Hypothalamus (tissue), 51 donors: ENCODE measurements at regions not wholly inside any gene's neighbourhood (a gene's known extent, or its start where the extent isn't known, plus 50 kb on each side); places are given as distances from the start of the nearest gene placed in this dataset.
"Not testable (repeated sequence)": the region's sequence is repeated elsewhere in the genome, so short reads cannot be mapped to it uniquely, and the experiment has no call there.

Source experiments
- DNase-seq, 51 donors: peaks; one replicate each; lab custom pipeline; 2025; lab: John Stamatoyannopoulos, UW

DNA sequence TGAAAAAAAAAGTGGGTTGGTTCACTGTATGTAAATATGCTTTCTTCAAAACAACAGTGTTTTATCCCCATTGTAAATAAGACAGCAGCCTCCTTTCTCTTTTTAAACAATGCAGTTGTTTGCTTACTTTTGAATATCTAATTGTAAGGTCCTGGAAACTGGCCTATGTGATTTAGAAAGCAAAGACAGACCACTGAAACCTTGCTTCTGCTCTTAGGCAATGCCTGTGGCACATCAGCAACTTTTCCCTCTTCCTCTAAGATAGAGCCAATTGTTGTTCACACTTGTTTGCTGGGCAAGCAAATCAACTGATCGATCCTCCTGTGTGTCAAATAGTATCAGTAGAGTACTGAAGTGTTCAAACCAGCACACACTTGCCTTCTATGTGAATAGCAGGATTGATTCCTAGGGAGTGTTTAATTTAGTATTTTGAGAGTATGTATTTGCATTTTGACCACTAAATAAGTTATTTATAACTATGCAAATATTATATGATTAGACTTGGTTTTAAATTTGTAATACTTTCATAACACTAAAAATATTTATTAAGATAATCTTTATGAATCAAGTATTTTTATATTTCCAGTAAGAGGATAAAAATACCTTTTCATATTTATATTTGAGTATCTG is 55.4 kb upstream of the GRPR start:
- DNase-seq = no peak

DNA sequence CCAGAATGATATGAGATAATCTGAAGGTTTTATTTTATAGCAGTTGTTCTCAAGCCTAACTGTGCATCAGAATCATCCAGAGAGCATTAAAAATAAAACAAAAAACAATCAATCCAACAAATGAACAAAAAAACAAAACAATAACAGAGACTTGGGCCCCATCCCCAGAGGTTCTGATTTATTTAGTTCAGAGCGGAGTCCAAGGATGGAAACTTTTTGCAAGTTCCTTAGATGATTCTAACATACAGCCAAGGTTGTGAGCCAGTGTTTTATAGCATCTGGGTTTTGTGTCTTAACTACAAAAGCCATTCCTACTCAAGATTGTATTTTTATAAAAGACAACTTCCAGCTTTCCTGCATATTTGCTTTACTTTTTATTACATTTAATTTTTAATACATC is 59.4 kb upstream of the GRPR start:
- no peak for DNase-seq

DNA sequence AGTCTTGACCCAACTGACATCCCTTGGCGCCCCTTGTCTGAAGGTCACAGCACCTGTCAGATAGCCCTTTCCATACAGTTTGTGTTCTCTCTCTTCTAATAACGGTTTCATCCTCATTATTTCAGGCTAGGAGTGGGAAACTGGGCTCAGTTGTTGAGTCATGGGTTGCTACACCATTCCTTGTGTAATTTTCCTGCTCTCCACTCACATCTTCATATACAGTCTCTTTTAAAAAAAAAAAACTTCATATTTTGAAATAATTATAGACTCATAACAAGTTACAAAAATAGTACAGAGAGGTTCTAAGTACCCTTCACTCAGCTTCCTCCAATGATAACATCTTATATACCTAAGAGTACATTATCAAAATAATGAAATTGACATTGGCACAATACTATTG is 60.2 kb upstream of the GRPR start:
- no peak for DNase-seq

DNA sequence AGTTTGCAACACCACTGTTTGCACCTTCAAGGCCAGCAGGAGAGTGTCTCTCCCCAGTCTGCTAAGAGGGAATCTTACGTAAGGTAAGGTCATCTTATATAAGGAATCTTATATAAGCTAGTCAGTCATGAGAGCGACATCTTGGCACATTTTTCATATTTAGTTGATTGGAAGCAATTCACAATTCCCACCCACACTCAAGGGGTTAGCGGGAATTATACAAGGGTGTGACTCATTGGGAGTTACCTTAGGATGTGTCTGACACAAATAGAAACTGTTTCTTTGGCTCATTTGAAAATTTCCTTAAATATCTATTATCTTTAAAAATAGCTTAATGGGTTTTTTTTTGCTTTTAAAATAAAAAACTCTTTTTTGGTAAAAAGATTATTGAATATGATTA is 62.1 kb upstream of the GRPR start:
- no peak for DNase-seq

DNA sequence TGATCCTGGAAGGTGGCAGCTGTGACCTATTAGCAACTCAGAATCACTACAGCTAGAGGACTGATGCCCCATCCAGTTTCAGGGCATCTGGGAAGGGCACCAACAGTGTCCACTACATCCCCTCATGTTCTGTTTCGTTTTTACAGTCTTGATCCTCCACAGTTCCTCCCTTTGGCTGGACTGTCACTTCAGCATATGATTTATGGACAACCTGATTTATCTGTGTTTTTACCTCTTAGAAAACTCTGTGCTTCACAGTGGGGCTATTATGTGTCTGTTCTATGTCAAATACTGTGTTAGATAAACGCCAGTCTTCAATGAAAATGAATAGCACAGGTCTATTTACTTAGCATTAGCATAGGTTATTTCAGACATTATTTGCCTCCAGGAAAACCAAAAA is 63.1 kb upstream of the GRPR start:
- no peak for DNase-seq

DNA sequence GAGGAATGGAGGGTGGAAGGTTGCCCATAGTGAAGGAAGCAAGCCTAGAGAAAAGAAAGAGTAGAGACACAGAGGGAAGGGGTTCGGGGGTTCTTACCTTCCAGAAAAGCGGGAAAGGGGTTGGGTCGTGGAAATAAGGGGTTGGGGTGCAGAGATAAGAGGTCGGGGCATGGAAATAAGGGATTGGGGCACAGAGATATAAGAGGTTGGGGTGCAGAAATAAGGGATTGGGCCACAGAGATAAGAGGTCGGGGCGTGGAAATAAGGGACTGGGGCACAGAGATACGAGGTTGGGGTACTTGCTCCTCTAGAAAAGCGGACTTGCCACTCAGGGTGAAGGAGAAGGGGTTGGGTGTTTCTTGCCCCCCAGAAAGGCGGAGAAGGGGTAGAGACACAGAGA is 74.2 kb upstream of the GRPR start:
- DNase-seq = not testable (repeated sequence)

DNA sequence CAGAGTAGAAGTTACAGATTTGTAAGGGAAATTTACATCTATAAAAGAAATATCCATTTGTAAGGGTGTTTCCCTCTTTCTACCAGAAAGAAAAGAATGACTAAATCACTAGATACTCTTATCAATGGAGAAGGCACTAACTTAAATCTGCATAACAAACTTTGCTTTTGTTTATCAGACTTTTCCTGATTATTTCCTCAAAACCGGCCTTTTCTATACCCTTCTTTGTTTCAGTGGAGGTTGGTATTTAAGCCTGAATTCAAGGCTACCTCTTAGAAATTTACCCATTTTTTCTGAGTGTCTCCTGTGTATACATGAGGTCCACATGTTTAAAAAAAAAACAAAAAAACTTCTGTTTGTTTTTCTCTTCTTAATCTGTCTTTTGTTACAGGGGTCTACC is 80.4 kb upstream of the GRPR start:
- no peak for DNase-seq

DNA sequence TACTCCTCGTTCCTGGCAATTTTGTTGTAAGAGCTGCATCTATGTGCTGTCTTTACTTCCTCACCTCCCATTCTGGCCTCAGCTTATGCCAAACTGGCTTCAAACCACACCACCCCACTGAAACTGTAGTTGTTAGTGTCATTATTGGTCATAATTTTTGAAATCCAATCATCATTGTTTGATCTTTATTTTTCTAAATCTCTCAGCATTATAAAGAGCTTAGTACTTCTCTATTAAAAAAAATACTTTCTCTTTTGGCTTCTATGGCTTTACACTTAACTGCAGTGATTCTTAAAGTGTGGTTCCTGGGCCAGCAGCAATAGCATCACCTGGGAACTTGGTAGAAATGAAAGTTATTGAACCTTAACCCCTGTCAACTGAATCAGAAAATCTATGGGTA is 83.5 kb upstream of the GRPR start:
- DNase-seq = no peak

DNA sequence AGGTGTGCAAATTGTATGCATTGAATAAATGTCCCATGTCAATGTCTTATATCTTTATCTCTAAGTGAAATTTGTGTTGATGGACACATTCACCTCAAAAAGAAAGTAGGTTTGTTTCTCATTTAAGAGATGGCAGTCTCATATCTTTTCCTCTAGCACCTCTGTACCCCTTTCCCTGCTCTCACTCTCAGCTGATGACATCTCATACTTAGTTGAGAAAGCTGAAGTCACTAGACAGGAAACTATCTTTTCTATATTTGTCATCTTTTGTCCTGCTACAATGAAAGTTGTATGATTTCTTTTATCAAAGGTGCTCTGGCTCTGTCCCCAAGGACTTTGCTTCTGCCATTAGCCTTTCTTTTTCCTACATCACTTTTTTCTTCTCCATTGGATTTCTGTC is 84.0 kb upstream of the GRPR start:
- no peak for DNase-seq

DNA sequence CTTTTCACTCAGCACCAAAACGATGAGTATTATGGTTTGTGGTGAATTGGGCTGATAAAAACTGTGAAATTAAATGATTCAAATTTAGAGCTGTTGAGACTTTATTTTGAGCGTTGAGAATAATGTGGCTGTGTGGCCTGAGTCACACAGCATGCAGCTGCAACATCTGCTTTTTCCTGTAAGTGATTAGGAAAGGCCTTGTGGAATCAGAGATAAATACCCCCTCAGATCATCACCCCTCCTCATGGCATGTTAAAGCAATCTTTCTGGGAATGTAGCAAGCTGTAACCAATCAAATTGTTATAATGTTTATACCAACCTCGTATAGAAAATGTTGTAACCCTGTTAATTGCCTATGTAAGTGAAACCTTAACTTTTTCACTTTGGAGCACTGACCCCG is 90.0 kb upstream of the GRPR start:
- DNase-seq = no peak

DNA sequence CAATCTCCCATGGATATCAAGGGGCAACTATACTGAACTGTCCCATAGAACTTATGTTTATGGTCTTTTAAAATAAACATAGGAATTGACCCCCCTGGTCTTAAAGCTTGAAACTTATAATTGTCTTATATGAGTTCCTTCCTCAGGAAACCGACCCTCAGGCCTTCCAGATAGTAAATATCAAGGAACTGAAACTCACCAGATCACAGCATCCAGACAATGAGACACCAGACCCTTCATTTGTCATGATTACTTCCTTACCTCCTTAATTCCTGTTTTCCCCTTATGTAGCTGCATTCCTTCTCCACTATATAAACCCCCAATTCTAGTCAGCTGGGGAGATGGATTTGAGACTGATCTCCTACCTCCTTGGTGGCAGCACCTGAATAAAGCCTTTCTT is 94.8 kb upstream of the GRPR start:
- no peak for DNase-seq

DNA sequence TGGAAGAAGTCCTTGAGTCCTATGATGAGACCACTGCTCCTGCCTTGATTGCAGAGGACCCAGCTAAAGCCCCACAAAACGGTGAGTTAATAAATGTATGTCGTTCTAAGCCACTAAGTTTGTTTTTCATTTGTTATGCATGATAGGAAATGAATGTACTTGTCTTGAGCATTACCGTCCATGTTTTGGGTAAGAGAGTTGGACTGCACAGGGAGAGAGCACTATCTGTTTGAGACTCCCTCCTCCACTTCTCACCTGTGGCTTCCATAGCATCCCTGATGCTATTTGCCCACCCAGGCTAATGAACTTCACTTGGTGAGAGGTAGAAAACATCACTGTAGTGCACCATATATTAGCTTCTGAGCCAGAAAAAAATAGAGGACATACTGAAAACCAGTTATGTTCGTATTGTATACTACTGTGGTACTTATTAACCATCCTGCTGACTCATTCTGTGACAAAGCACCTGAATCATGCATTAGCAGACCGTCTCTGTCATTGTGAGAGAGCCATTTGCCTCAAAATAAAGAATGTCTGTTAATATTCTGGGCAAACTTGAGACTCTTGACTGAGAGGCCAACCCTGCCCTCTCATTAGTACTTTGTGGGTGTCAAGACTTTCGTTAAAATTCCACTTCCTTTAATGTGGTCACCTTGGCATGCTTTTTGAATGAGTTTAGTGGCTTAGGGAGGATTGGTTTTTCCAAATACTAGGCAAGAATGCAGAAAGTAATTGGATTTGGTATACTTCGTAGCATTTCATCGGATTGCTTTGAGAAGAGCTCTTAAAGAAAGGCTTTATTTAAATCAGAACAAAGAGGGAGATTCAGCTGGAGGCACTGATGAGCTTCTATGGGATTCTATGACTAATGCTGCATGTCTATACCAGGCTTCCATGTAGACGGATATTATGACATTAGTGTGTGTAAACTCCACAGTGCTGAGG is 99.3 kb upstream of the GRPR start:
- peak in 1 of 51 donors; percentile 1 for DNase-seq

DNA sequence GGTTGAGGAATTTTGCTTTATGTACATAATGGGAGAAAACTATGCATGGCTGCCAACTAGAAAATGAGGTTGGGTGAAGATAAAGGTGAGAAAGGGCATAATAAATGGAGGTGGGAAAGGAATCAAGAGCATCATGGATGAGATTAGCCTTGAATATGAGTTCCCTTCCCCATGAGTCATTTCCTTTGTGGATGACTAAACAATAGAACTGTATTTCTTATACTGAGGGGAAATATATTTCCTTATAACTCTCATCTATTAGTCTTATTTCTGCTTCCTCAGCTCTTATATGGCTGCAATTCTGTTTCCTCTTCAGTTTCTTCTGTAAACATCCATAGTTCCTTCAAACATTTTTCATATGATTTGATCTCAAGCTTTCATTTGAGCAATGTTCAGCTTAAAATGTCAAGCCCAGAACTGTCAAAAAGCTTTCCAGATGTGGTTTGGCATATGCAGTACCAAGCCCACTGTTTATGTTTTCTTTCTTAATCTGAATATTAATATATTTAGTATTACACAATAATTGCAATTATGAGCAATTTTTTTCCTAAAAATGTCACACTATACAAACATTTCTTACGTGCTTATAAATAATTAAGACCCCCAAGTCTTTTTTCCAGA is 100.7 kb upstream of the GRPR start:
- no peak for DNase-seq

DNA sequence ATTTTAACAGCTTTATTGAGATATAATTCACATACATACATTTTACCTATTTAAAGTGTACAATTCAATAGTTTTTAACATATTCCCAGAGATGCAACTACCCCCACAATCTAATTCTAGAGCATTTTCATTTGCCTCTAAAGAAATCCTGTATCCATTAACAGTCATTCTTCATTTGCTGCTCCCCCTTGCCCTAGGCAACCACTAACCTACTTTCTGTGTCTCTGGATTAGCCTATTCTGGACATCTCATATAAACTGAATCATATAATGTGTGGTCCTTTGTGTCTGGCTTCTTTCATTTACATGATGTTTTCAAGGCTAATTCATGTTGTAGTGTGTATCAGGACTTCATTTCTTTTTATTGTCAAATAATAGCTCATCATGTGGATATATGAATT is 105.1 kb upstream of the GRPR start:
- DNase-seq = no peak

DNA sequence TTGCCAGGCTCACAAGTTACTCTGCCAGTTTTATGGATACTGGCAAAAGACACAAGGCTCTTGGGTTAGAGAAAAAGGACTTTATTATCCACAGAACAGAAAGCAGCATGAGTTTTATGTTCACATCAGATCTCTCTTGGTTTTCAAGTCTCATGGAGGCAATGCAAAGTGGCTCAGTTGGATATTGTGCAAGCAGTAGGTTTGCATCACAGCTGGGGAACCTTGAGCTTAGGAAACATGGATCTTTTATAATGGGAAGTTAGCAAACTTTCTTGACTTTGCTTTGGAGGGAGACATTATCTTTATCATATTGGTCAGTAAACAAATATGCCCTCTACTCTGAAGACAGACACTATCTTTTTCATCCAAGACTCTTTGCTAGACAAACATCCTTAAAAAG is 109.2 kb upstream of the GRPR start:
- DNase-seq = no peak

DNA sequence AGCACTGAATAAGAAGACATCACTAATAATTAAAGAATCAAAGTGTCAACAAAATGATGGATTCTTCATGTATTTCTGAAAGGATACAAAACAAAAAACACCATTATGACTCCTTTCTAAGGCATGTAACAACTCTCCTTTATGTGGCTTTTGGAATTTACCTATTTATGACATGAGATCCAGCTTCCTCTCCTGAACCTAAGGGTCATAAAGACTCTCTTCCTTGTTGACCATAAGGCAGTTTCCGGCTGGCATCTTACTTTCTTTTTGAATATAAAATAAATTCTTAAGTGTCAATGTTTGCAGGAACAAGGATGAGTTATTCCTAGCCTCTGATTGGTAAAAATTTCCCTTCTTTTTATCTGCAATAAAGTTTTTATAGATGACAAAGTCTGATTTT is 111.1 kb upstream of the GRPR start:
- no peak for DNase-seq

DNA sequence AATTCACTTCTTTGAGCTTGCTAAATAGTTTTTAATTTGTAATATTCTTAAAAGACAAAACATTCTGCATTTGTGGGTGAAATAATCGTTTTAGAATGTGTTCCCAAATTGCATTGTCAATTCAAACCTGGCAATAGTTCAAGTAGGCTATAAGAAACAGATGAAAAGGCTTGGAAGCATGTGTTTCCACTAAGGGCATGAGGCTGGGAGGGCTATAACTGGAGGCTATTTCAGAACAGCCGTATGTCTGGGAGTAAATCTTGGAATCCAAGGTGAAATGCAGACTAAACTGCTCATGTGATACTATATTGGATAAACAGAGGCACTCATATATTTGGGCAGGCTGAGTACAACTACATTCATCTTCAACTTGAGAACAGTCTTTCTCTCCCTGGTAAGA is 117.4 kb upstream of the GRPR start:
- DNase-seq = no peak

DNA sequence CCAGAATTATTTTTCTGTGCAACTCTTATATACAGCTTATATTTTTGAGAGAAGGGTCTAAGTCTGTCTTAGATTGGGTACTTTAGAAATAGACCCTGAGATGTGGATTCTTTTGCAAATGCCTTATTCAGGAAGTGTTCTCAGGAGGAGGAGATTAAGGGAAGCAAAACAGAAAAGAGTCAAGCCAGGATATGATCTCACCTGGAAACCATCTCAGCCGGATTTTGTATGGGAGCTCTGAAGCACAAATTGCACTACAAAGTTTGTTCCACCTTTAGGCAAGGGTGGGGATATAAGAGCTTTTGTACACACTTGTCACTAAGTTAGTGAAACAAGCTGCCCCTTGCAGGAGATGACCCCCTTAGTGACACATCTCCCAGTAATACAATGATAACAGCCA is 121.2 kb upstream of the GRPR start:
- DNase-seq = no peak

DNA sequence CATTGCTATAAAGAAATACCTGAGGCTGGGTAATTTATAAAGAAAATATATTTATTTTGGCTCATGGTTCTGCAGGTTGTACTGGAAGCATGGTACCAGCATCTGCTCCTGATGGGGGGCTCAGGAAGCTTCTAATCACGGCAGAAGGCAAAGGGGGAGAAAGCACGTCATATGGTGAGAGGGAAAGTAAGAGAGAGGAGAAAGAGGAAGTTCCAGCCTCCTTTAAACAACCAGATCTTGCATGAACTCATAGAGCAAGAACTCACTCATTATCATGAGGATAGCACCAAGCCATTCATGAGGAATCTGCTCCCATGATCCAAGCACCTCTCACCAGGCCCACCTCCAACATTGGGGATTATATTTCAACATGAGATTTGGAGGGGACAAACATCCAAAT is 125.0 kb upstream of the GRPR start:
- no peak for DNase-seq

DNA sequence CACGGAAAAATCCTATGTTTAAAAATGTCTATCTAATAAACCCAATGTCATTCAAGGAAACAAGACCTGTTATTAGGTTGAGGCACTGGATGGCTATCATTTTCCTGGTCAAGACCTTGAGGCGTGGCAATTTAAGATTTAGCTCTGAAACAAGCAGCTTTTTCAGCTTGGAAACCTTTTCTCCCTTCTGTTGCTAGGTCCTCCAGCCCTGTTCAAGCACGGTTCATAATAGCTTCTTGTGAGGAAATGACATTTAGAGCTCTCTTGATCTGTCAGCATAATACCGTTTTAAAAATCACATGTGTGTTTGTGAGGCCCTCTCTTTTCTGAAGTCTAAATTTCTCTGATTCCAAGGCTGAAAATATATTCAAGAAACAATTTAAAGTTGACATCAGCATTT is 133.6 kb upstream of the GRPR start:
- DNase-seq = no peak

DNA sequence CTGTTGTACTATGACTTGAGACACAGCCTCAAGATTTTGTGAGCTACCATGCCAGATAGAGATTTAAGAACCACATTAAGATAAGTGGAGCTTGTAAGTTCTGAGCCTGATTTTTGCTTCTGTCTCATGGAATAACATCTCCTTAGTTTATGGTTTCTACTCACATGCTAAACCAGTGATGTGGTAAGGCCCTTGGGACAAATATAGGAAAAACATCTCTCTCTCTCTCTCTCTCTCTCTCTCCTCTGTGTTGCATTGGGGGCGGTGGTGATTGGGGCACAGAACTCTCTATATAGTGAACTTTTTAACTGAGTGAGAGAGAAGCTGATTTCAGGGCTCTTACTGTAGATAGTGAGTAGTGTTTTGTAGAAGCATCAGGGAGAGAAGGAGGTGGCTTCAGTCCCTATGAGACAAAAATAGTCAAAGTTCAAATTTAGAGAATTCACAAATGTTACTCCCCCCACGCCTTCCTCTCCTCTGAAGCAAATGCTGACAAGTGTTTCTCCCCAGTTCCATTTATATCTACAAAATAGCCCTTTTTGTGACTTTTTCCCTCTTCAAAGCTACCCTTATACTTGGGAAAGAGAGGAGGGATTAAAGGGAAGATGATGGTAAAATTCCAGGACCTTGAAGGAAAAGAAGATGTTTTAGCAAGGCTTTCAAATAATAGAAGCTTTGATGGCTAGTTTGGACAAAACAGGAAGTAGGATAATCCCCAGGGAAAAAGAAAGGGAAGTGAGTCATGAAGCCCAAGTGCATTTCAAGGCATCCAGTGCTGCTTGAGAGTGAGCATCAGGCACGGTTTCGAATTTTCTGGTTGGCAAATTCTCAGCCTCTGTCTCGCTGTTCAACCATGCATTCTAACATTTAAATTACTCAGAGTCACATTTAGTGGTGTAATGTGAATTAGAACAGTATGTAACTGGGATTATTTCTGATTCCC is 134.3 kb upstream of the AP1S2 start:
- no peak for DNase-seq
